Left renal pelvis (tissue), 4 donors: ENCODE measurements at regions not wholly inside any gene's neighbourhood (a gene's known extent, or its start where the extent isn't known, plus 50 kb on each side); places are given as distances from the start of the nearest gene placed in this dataset.

ENCODE experiments used
- DNase-seq, 4 donors: peaks; one replicate each; pipeline ENCODE4 v3.0.0-alpha.2; 2013; ENCODE audit warnings: low read depth in 4 of 4, low spot score in 3 of 4

GRCh38 chr3:150269526-150269925, 138.6 kb upstream of the TSC22D2 start:
- no peak for DNase-seq

DNA sequence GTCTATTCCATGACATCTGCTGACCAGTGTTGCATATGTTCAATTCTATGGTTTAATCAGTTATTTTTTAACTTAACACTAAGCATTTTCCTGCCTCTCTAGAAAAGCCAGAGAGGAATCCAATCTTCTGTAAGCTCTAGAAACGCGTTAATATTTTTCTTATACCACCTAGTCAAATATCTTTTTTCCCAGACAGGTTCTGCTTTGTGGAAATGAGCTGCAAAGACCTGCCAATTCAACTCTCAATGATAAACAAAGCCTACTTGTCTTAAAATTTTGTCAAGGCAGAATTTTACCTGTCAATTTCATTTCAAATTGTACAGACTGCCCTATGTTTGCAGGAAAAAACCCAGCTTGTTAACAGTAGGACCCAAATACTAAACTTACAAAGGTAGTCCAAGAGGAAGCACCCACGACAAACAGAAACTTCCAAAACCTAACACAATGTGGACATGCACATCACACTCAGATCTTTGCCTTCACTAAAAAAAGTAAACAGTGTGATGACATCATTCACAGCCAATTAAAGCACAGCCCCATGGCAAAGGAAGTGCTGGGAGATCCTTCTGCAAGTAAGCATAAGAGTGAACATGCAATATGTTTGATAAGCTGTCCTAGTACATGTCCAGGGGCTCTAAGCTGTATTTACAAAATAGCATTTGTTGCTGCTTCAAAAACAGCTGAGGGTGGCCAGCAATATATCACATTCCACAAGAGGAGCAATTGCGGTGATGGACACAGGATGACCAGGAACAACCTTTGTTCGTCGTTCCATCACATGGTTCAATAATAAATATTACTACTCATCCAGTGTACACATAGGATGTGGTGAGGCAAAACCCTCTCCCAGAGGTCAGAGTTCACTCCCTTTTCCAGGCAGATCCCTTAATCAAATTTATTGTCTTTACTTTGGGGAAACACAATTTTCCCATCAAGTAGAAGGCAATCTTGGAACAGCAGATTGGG, 139.4 kb upstream of the TSC22D2 start:
- peak in 2 of 4 donors; percentile 61 to 70 for DNase-seq

DNA sequence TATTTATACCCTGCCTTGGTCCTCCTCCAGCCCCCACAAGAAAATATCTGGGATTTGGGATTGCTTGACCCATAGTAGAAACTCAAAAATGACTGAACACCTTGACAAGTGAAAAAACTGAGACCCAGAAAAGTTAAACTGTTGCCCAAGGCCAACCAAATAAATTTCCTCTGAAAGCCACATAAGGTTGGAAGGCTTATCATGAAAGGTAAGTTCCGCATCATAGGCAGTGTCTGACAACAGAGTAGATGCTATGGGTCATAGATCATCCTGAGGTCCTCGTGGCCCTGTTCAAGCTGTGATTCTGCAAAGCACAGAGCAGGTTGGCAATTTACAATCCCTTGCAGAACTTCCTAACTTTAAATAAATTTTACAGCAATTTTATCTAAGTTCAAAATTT, 140.8 kb upstream of the TSC22D2 start:
- no peak for DNase-seq

- no peak for DNase-seq
These were observed 142.8 kb upstream of the TSC22D2 start for GRCh38 chr3:150265305-150265704.

- DNase-seq = no peak
These were observed 143.4 kb upstream of the TSC22D2 start for GRCh38 chr3:150264561-150265279.

DNA sequence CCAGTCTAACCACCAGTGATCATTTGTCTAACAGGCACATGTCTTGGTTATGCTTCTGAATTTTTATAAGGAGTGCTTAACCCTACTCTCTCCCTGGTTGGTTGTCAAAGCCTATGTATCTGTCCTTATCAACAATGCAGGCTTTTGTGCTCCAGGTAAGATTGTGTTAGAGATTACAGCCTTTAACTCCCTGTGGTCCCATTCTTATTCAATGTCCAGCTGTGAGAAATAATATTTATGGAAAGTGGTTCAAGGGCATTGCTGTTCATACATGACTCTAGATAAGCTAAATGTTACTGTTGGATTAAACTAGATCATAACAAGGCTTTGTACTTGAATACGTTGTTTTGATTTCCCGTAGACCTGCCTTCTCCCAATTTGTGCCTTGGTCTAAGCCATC, 146.1 kb upstream of the TSC22D2 start:
- DNase-seq = no peak

GRCh38 chr3:150261418-150261817, 146.7 kb upstream of the TSC22D2 start:
- no peak for DNase-seq

DNA sequence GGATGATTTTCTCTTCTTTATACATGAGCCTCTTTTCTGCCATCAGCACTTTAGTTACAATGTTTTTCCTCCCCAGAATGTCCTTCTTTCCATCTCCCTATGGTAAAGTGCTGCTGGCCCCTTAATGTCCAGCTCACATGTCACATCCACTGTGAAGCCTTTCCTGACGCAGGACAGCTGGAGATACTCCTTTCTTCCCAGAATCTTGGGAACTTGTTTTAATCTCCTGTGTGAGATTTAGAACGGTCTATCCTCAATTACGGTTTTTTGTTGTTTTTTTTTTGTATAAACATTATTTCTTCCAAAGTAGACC, 147.7 kb upstream of the TSC22D2 start:
- DNase-seq = no peak

GRCh38 chr3:150259526-150260397, 148.3 kb upstream of the TSC22D2 start:
- no peak for DNase-seq

DNA sequence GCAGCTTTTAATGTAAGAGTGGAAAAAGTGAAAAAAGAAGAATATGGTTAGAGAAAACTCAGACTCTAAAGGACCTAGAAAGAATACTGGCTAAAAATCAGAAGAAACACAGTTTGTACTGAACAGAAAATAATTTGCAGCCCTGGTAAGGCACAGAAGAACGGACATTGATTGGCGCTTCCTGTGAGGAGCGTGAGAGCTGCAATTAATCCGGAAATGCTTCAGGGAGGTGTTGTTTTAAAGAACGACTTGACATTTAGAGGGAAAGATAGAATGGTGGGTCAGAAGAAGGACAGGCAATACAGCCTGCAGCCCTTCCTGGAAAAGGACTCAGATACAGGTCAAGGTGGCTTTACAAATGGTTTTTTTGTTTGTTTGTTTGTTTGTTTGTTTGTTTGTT, 151.3 kb upstream of the TSC22D2 start:
- no peak for DNase-seq

GRCh38 chr3:150256318-150256717, 151.8 kb upstream of the TSC22D2 start:
- no peak for DNase-seq

- no peak for DNase-seq
These were observed 152.3 kb upstream of the TSC22D2 start for GRCh38 chr3:150255826-150256225.

- DNase-seq = no peak
These were observed 152.7 kb upstream of the TSC22D2 start for GRCh38 chr3:150255413-150255812.

- no peak for DNase-seq
These were observed 153.8 kb upstream of the TSC22D2 start for GRCh38 chr3:150254309-150254708.

DNA sequence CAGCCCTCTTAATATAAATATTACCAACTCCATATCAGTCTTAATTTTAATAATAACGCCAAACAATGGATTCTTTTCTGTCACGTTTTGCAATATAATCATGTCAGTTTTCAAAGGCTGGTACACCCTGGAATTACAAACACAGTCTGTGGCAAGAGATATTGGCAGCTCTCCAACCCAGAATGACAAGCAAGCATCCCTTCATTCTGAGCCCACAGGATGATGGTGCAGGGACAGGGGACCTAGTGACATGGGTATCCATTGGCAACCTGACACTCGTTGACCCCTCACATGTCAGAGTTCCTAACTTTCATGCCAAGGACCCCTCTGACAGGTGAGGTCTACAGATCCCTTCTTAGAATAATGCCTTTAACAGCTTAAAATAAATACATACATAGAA, 154.5 kb upstream of the TSC22D2 start:
- DNase-seq = no peak

GRCh38 chr3:150252462-150252861, 155.6 kb upstream of the TSC22D2 start:
- DNase-seq = no peak

DNA sequence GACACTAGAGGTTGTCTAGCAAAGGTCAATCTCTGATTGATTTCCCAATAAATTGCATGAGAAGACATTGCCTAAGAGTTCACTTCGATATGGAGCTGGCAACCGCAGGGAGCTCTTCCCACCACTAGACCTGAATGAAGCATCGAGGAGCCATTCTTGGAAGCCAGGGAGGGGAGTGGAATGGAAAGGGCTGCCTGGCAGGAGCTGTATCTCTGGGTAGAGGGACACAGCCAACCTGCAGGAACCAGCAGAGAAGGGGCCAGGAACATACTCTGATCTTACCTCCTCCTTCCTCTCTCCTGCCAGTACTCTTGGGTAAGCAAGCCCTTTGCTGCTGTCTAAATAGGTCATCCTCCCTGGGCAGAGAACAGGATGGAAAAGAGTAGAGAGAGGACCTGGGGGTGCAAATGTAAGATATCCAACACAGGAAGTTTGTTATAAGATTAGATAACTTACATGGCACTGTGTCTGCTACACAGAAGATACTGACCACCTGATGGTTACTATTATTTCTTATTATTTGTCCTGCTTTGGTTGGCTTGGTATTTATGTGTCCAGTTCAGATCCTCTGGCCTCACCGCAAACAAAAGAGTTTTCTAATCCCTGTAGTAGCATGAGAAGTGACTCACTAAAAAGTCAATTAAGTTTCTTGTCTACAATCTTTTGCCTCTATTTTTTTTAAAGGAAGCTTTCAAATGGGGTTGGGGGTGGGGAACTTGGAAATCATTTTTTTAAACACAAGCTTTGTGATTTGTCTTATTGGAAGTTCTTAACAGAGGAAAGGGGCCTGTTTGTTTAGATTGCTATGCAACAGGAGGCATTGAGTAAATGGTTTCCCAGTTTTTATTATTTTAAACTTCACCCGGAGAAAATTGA, 156.7 kb upstream of the TSC22D2 start:
- no peak for DNase-seq

GRCh38 chr3:150249779-150250470, 158.2 kb upstream of the TSC22D2 start:
- no peak for DNase-seq

DNA sequence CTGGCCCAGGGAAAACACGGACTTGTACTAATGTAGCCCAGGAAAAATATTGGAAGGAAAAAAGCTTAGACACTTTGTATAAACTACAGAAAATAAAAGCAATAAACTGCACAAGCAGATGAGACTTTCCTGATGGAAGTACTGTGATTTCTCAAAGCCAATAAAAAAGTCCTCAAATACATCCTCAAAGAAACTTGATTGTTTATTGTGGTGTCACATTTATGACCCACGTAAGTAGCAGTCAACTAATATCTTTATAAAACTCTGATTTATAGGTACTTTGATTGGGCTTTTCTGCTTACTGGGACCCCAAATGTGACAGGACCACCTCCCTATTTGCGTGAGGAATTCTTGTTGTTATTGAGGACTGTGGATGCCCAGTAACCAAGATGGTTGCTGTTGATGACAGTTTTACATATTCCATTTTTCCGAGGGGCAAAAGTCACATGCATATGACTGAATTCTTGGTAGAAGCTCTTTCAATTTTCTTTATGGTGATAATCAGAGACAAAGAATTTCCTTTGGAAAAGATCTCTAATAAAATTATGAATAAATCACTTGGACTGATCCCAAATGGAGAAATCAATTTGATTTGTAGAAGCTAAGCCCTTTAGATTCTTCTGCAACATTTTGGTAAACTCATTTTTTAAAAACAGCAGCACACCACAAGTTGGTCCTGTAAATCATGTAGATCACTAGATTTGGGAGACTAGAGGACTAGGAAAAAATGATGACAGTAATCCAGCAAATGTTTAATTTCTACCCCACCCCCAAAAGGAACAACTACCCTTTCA, 159.0 kb upstream of the TSC22D2 start:
- DNase-seq = peak in 3 of 4 donors; percentile 57 to 69 (median 66)
